ENCODE measurements at regions not wholly inside any gene's neighbourhood (a gene's known extent, or its start where the extent isn't known, plus 50 kb on each side); places are given as distances from the start of the nearest gene placed in this dataset.
"Not testable (repeated sequence)": the region's sequence is repeated elsewhere in the genome, so short reads cannot be mapped to it uniquely, and the experiment has no call there.

DNA sequence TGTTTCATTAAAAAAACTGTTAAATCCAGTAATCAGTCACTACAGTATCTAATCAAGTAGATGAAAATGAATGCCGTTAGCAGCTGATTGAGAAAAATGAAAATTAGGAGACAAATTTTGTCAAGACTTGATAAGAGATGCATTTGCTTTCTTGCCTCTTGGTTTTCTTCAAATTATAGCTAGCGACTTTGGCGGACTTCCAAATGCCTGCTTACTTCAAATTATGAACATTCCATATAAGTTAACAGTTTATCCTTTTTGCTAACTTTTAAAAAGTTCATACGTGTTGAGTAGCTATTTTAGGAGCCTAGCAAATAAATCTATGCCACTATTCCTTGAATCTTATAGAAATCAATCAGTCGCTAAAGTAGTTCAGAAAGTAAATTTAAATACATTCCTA, 58.8 kb downstream of the PPP4R3C start:
- no peak for DNase-seq (ENCODE audit: low read depth in 2 of 2)

DNA sequence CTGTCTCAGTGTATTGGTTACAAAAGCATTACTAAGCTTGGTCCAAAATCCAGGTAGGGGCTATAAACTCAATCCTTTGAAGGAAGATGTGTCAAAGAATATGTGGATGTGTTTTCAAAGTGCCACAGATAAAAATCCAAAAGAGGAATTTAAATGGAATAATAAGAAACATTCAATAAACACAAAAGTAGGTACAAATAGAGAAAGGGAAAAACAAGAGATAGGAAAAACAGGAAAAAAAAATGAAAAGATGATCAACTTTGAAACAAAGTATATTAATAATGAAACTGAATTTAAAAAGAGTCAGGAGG, 64.0 kb downstream of the PPP4R3C start:
- no peak for DNase-seq (ENCODE audit: low read depth in 2 of 2)

DNA sequence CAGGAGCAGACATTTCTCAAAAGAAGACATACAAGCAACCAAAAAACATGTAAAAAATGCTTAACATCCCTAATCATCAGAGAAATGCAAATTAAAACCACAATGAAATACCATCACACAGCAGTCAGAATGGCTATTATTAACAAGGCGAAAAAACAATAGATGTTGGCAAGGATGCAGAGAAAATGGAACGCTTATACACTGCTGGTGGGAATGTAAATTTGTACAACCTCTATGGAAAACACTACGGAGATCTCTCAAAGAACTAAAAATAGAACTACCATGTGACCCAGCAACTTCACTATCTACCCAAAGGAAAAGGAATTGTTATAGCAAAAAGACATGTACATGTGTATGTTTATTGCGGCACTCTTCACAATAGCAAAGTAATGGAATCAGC, 71.5 kb downstream of the PPP4R3C start:
- DNase-seq (ENCODE audit: low read depth in 2 of 2) = no peak

- DNase-seq (ENCODE audit: low read depth in 2 of 2) = no peak
Measured at GRCh38 chrX:27381419-27381818, 81.7 kb downstream of the PPP4R3C start.

DNA sequence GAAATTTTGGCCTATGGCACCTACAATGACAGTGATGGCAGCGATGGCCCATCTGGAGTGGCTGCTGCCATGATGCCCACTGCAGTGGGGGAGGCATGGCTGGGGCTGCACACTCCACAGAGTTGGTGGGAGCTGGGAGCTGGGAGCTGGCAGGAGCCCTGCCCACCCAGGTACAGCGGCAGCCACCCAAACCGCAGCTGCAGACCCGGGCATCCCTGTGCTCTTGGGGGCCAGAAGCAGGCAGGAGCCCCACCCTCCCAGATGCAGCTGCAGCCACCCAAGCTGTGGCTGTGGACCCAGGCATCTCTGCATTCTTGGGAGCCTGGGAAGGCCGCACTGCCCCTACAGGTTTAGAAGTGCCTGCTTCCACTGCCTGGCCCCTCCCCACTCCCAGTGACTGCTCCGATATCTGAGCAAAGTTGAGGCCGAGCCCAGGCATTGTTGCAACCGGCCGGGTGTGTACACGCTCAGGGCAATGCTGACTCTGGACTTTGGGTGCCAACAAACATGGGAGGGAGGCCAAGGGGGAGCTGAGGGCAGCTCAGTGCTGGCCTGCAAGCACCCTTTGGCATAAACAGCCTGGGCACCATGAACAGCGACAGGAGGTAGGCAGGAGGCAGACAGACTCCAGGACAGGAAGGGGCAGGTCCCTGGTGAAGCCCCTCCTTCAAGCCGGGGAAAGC, 82.8 kb downstream of the PPP4R3C start:
- no peak for DNase-seq (ENCODE audit: low read depth in 2 of 2)

DNA sequence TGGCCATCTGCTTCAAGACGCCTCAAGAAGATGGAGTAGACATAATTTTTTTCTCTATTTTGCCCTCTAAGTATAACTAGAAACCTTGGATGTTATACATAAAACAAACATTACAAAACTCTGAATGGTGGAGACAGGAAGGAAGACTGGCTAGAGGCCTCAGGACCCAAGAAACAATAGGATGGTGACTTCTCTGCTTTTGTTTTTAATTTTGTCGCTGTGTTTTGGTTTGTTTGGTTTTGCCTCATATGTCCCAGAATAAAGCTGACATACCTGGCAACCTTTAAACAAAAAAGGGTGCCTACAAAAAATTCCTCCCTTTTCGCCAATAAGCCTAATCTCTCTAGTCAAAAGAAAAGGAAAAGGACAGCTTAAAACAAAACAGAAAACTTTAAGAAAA, 109.1 kb downstream of the PPP4R3C start:
- DNase-seq (ENCODE audit: low read depth in 2 of 2) = no peak

DNA sequence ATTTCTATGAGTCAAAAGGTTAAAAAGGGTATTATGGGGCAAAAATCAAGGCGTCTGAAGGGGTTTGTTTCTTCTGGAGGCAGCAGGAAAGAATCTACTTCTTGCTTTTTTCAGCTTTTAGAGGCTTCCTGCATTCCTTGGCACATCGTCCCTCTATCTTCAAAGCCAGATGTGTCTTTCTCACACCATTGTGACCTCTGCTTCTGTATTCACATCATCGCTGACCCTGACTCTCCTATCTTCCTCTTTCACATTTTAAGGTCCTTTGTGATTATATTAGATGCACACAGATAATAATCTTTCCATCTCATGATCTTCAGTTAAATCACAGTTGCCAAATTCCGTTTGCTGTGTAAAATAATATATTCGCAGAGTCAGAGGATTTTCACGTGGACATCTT, 112.7 kb downstream of the PPP4R3C start:
- no peak for DNase-seq (ENCODE audit: low read depth in 2 of 2)

- peak in 1 of 2 donors; percentile 32 for DNase-seq (ENCODE audit: low read depth in 2 of 2)
Measured at GRCh38 chrX:27336466-27337091, 126.6 kb downstream of the PPP4R3C start.

DNA sequence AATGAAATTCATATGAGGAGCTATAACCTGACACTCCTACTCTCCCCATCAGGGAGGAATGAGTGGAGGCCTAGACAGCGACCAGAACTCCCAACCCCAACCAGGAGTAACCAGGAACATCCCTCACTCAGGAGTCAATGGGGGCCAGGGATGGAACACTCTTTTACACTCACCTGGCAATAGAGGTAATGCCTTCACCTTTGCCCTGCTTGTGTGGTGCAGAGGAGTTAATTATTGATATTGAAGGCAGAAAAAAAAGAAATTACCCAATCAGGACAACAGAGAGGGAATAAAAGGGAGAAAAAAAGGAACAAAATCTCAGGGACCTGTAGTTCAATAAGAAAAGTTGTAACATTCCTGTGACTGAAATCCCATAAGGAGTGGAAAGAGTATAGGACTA, 141.5 kb downstream of the PPP4R3C start:
- no peak for DNase-seq (ENCODE audit: low read depth in 2 of 2)

DNA sequence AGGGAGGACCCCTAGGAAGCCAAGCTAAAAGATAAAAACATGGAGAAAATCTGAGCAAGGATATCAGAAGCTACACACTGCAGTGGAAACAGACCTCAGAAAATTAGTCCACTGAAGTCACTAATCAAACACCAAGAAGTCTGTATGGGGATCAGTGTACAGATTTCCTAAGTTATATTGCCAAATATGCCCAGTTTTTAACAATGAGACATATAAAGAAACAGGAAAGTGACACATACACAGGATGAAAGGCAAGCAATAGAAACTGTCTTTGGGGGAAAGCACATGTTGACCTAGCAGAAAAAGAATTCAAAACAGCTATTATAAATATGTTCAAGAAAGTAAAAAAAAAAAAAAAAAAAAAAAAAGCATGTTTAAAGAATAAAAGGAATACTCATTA, 153.7 kb downstream of the PPP4R3C start:
- no peak for DNase-seq (ENCODE audit: low read depth in 2 of 2)

DNA sequence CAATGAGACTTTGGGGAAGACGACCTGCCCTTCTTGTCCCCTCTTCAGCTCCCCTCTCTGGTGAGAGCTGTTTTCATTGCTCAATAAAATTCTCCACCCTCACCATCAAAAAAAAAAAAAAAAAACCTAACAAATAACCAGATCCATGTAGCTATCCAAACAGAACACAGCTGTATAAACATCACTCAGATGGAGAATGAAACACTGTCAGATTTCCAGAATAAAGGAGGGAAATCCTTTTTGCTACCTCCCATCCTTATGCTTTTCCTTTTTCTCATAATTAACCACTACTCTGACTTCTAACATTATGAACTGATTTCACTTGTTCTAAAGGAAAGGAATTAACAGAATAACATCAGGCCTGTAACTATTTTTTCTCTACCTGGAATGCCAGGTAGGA, 155.6 kb downstream of the PPP4R3C start:
- DNase-seq (ENCODE audit: low read depth in 2 of 2) = no peak

DNA sequence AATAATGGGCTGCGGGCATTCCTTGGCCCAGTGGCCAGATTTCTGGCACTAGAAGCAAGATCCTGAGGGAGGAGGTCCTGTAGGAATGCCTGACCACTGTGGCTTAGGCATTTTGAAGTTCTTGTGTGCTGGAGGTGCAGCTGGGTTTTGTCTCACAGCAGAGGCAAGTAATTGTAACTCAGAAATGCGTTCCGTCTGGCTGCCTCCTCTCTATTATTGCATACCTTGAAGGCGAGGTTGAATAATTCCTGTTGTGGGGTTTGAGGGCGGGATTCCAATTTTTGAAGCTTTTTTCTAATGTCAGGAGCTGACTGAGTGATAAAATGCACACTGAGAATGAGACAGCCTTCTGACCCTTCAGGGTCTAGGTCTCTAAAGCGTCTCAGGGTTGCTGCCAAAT, 170.6 kb downstream of the PPP4R3C start:
- not testable (repeated sequence) for DNase-seq (ENCODE audit: low read depth in 2 of 2)

GRCh38 chrX:27276751-27277150, 186.4 kb downstream of the PPP4R3C start:
- no peak for DNase-seq (ENCODE audit: low read depth in 2 of 2)

- DNase-seq (ENCODE audit: low read depth in 2 of 2) = no peak
Measured at GRCh38 chrX:27254656-27255055, 208.5 kb downstream of the PPP4R3C start.

DNA sequence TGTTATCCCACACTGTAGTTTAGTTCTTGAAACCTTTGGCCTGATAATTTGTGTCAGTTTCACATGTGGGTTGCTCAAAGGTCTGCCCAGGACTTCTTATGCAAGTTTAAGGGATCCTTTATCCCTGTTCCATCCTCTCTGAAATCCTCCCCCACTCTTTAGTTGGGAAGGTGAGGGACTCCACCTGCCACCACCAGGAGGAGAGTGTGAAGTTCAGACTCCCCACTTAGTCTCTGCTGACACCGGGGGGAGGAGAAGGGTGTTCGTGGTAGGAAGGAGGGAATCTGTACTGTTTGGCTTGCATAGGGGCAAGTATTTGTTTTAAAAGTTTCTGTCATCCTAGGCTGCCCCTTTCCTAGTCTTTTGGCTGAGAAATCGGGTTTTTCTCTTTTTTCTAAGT, 211.8 kb downstream of the PPP4R3C start:
- no peak for DNase-seq (ENCODE audit: low read depth in 2 of 2)

DNA sequence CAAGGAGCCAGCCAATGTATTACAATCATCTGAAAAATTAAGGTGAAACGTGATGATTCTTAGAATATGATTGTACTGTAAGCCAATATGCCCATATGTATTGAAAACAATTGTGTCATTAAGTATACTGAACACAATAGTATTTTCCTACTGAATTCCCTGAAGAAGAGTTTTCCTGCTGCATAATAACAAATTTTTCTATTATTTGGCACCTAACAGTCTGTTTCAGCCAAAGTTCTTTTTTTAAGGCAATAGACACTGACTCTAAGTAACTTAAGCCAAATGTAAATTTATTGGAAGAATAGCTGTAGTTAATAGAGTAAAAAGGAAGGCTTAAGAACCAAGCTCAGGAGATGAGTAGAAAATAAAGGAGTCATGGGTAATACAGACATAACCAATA, 220.6 kb downstream of the PPP4R3C start:
- no peak for DNase-seq (ENCODE audit: low read depth in 2 of 2)

DNA sequence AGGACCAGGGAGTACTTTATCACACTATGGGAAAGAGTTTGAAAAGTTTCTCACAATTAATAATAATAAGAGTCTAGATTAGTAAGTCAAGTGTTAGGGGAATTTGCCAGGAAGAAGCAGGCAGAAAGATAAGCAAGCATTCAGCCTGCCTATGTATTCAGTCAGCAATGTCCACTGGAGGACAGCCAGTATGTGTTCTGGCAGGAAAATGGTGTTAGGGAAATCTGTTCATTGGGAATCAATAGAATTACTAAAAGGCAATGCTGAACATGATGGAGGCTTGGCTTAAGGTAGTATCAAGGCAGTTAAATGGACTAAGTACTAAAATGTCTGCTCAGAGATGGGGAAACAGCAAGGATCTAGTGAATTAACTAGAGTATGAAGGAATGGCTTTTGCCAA, 221.2 kb downstream of the PPP4R3C start:
- DNase-seq (ENCODE audit: low read depth in 2 of 2) = no peak

DNA sequence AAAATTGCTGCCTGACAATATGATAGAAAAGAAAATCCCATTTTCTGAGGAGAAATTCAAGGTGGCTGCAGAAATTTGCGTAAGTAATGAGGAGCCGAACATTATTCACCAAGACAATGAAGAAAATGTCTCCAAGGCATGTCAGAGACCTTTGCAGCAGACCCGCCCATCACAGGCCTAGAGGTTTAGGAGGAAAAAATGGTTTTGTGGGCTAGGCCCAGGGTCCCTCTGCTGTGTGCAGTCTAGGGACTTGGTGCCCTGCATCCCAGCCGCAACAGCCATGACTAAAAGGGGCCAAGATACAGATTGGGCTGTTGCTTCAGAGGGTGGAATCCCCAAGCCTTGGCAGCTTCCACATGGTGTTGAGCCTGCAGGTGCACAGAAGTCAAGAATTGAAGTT, 223.1 kb downstream of the PPP4R3C start:
- not testable (repeated sequence) for DNase-seq (ENCODE audit: low read depth in 2 of 2)

GRCh38 chrX:27236681-27237080, 226.5 kb downstream of the PPP4R3C start:
- no peak for DNase-seq (ENCODE audit: low read depth in 2 of 2)

GRCh38 chrX:27229721-27230120, 233.4 kb downstream of the PPP4R3C start:
- DNase-seq (ENCODE audit: low read depth in 2 of 2) = no peak

GRCh38 chrX:27222661-27223060, 240.5 kb downstream of the PPP4R3C start:
- DNase-seq (ENCODE audit: low read depth in 2 of 2) = no peak

GRCh38 chrX:27186671-27187070, 276.5 kb downstream of the PPP4R3C start:
- peak in 1 of 2 donors; percentile 11 for DNase-seq (ENCODE audit: low read depth in 2 of 2)

GRCh38 chrX:27163236-27163635, 299.9 kb downstream of the PPP4R3C start:
- no peak for DNase-seq (ENCODE audit: low read depth in 2 of 2)

- no peak for DNase-seq (ENCODE audit: low read depth in 2 of 2)
Measured at GRCh38 chrX:27162496-27162895, 300.6 kb downstream of the PPP4R3C start.
